Ishikawa (cell line): ENCODE measurements at regions not wholly inside any gene's neighbourhood (a gene's known extent, or its start where the extent isn't known, plus 50 kb on each side); places are given as distances from the start of the nearest gene placed in this dataset.

ENCODE experiments used
- CEBPB ChIP-seq: IDR thresholded peaks from 2 replicates; pipeline ENCODE4 v1.6.1; 2012
- CREB1 ChIP-seq: IDR thresholded peaks from 2 replicates; pipeline ENCODE4 v1.6.1; 2012; ENCODE audit warnings: low read depth
- EP300 ChIP-seq: IDR thresholded peaks from 2 replicates; pipeline ENCODE4 v1.6.1; 2012; ENCODE audit warnings: borderline replicate concordance
- MAX ChIP-seq: IDR thresholded peaks from 2 replicates; pipeline ENCODE4 v1.6.1; 2012
- NFIC ChIP-seq: IDR thresholded peaks from 2 replicates; pipeline ENCODE4 v1.6.1; 2012
- RAD21 ChIP-seq: IDR thresholded peaks from 2 replicates; pipeline ENCODE4 v1.6.1; 2012; ENCODE audit warnings: low read depth
- REST ChIP-seq: IDR thresholded peaks from 2 replicates; pipeline ENCODE4 v1.6.1; 2012; ENCODE audit warnings: low read depth, mild to moderate bottlenecking
- TCF12 ChIP-seq: IDR thresholded peaks from 2 replicates; pipeline ENCODE4 v1.6.1; 2012; ENCODE audit warnings: low read depth
- TEAD4 ChIP-seq: IDR thresholded peaks from 2 replicates; pipeline ENCODE4 v1.6.1; 2012
- YY1 ChIP-seq: IDR thresholded peaks from 2 replicates; pipeline ENCODE4 v1.6.1; 2012; ENCODE audit warnings: low read depth
- ZBTB7A ChIP-seq: IDR thresholded peaks from 2 replicates; pipeline ENCODE4 v1.6.1; 2012; ENCODE audit warnings: low read depth

GRCh38 chr2:89780318-89780717, 1088.8 kb downstream of the RPIA start:
- TF ChIP-seq EP300 (no peak), MAX (no peak), TCF12 (no peak), RAD21 (no peak), TEAD4 (no peak), CREB1 (no peak), CEBPB (no peak), ZBTB7A (no peak), REST (no peak), YY1 (no peak), NFIC (no peak)
